GM12878 (cell line): ENCODE measurements at regions not wholly inside any gene's neighbourhood (a gene's known extent, or its start where the extent isn't known, plus 50 kb on each side); places are given as distances from the start of the nearest gene placed in this dataset.

Experiments
- ATAC-seq: fragments of 200-7000 bp; cut with Tn5 transposase; 3 replicates; pipeline ENCODE4 v1.9.1; 2020; ENCODE audit warnings: mild to moderate bottlenecking, moderate library complexity
- BruUV-seq: library from RNA; stranded (reverse); fragments of 400-500 nt; replicated peaks from 2 replicates; lab custom pipeline; 2021; lab: Mats Ljungman, UMichigan
- CTCF ChIA-PET: fragments of 300-600 bp; sonication (Branson Sonifier 250); formaldehyde crosslinking; extraction: SDS; loops from one replicate; lab custom pipeline; 2021; ENCODE audit warnings: inconsistent platforms; lab: Yijun Ruan, JAX
- POLR2A ChIA-PET: fragments of 350-600 bp; formaldehyde crosslinking; extraction: SDS; loops from one replicate; lab custom pipeline; 2021; ENCODE audit warnings: inconsistent platforms; lab: Charles Lee
- RAD21 ChIA-PET: fragments of 300-600 bp; sonication (Branson Sonifier 250); formaldehyde crosslinking; loops from one replicate; lab custom pipeline; 2023; ENCODE audit warnings: antibody characterized with exemption; ENCODE audit not compliant: unreplicated experiment; lab: Charles Lee
- SMC1A ChIA-PET: fragments of 300-600 bp; sonication (Branson Sonifier 250); formaldehyde crosslinking; loops from one replicate; lab custom pipeline; 2023; ENCODE audit not compliant: unreplicated experiment, uncharacterized antibody; lab: Charles Lee
- DNase-seq: peaks from one replicate; pipeline ENCODE4 v3.0.0-alpha.2; 2011; ENCODE audit warnings: low read depth, low spot score
- FAIRE-seq: peaks from 3 replicates; lab custom pipeline; 2011; peaks lifted over from hg19 to GRCh38; lab: Jason Lieb, UNC
- H2AFZ ChIP-seq: 2 replicates; pipeline ENCODE4 v1.6.0; 2011; ENCODE audit warnings: low read depth, low read length, control low read depth; ENCODE audit not compliant: control insufficient read depth
- H3K27ac ChIP-seq: 2 replicates; pipeline ENCODE4 v1.5.1; 2011; ENCODE audit warnings: control low read depth; ENCODE audit not compliant: control insufficient read depth, insufficient read depth
- H3K27me3 ChIP-seq, 2 experiments: replicated peaks in 1 of 2; 2 replicates each; pipeline versions ENCODE4 v1.6.0 to v1.6.1; 2011; ENCODE audit warnings: low read length in 1 of 2; ENCODE audit not compliant: control insufficient read depth in 2 of 2, insufficient read depth in 2 of 2
- H3K36me3 ChIP-seq, 2 experiments: 2 replicates each; pipeline ENCODE4 v1.5.1; 2011; ENCODE audit warnings: low read length in 1 of 2; ENCODE audit not compliant: control insufficient read depth in 2 of 2, insufficient read depth in 2 of 2
- H3K4me1 ChIP-seq: 2 replicates; pipeline ENCODE4 v1.6.1; 2011; ENCODE audit warnings: mild to moderate bottlenecking, low read length, moderate library complexity, mixed read lengths; ENCODE audit not compliant: control insufficient read depth, insufficient read depth
- H3K4me2 ChIP-seq: 2 replicates; pipeline ENCODE4 v1.6.0; 2011; ENCODE audit warnings: control low read depth; ENCODE audit not compliant: control insufficient read depth, insufficient read depth
- H3K4me3 ChIP-seq: fragments of 200-600 bp; sonication (generic); 2 replicates; pipeline ENCODE4 v1.5.1; 2016
- H3K79me2 ChIP-seq: 2 replicates; pipeline ENCODE4 v1.6.0; 2011; ENCODE audit warnings: low read length; ENCODE audit not compliant: control insufficient read depth, insufficient read depth
- H3K9ac ChIP-seq: 2 replicates; pipeline ENCODE4 v1.8.0; 2011; ENCODE audit warnings: low read length, control low read depth, mixed read lengths; ENCODE audit not compliant: control insufficient read depth, insufficient read depth
- H3K9me3 ChIP-seq: replicated peaks from 3 replicates; pipeline ENCODE4 v1.5.1; 2011; ENCODE audit warnings: mild to moderate bottlenecking, low read length; ENCODE audit not compliant: control insufficient read depth, insufficient read depth
- H4K20me1 ChIP-seq: 2 replicates; pipeline ENCODE4 v1.6.0; 2011; ENCODE audit not compliant: control insufficient read depth, insufficient read depth
- BMI1 ChIP-seq: fragments of 450-650 bp; IDR thresholded peaks from 2 replicates; pipeline ENCODE4 v1.6.1; 2016; ENCODE audit warnings: mild to moderate bottlenecking, moderate library complexity, borderline replicate concordance
- CBX3 ChIP-seq: fragments of 200-600 bp; sonication (generic); IDR thresholded peaks from 2 replicates; pipeline ENCODE4 v1.6.1; 2016; ENCODE audit warnings: low read depth, borderline replicate concordance
- CHD4 ChIP-seq: fragments of 200-600 bp; sonication (generic); IDR thresholded peaks from 2 replicates; pipeline ENCODE4 v1.6.1; 2016; ENCODE audit warnings: mild to moderate bottlenecking
- CREB1 ChIP-seq: IDR thresholded peaks from 2 replicates; pipeline ENCODE4 v1.6.1; 2012; ENCODE audit warnings: low read depth, mild to moderate bottlenecking, inconsistent platforms
- DPF2 ChIP-seq: fragments of 450-650 bp; IDR thresholded peaks from 2 replicates; pipeline ENCODE4 v1.6.1; 2017; ENCODE audit warnings: mild to moderate bottlenecking
- MEF2B ChIP-seq: fragments of 450-650 bp; IDR thresholded peaks from 2 replicates; pipeline ENCODE4 v1.6.1; 2018; ENCODE audit warnings: mild to moderate bottlenecking, moderate library complexity; ENCODE audit not compliant: partially characterized antibody, poor library complexity, severe bottlenecking
- MTA3 ChIP-seq: IDR thresholded peaks from 2 replicates; pipeline ENCODE4 v1.6.1; 2012; ENCODE audit warnings: low read length, inconsistent platforms, borderline replicate concordance
- MYC ChIP-seq: IDR thresholded peaks from 2 replicates; pipeline ENCODE4 v1.6.1; 2011; ENCODE audit warnings: mild to moderate bottlenecking, low read length, moderate library complexity, inconsistent platforms; ENCODE audit not compliant: insufficient read depth, insufficient replicate concordance, insufficient read length, severe bottlenecking
- NRF1 ChIP-seq: conservative IDR thresholded peaks from 2 replicates; pipeline ENCODE4 v1.6.1; 2011; ENCODE audit warnings: mild to moderate bottlenecking, low read depth, low read length, improper control_type of control experiment
- RAD21 ChIP-seq: IDR thresholded peaks from 2 replicates; pipeline ENCODE4 v1.6.1; 2011; ENCODE audit warnings: mild to moderate bottlenecking, low read depth, low read length, moderate library complexity; ENCODE audit not compliant: insufficient read depth
- RAD51 ChIP-seq: fragments of 450-650 bp; IDR thresholded peaks from 2 replicates; pipeline ENCODE4 v1.6.1; 2016; ENCODE audit warnings: moderate library complexity, mild to moderate bottlenecking, inconsistent platforms
- SMARCA5 ChIP-seq: fragments of 450-650 bp; IDR thresholded peaks from 2 replicates; pipeline ENCODE4 v1.6.1; 2017; ENCODE audit warnings: mild to moderate bottlenecking
- SREBF1 ChIP-seq: IDR thresholded peaks from 2 replicates; pipeline ENCODE4 v1.6.1; 2012; ENCODE audit warnings: mild to moderate bottlenecking, low read length
- SREBF2 ChIP-seq: IDR thresholded peaks from 2 replicates; pipeline ENCODE4 v1.6.1; 2012; ENCODE audit warnings: mild to moderate bottlenecking, low read length
- WRNIP1 ChIP-seq: IDR thresholded peaks from 2 replicates; pipeline ENCODE4 v1.6.1; 2011; ENCODE audit warnings: low read depth, low read length, improper control_type of control experiment, borderline replicate concordance
- ZNF622 ChIP-seq: fragments of 450-650 bp; IDR thresholded peaks from 2 replicates; pipeline ENCODE4 v1.6.1; 2017; ENCODE audit warnings: mild to moderate bottlenecking, inconsistent platforms
- WGBS: methylation state at CpG from one replicate; pipeline ENCODE4 v1.1.6; 2016; ENCODE audit warnings: low lambda C conversion rate; ENCODE audit not compliant: insufficient replicate concordance, insufficient coverage; ENCODE audit errors: missing lambda C conversion rate; 5-methylcytosine and 5-hydroxymethylcytosine counted together
- in situ Hi-C: fragments of 300-500 bp; cut with MboI; formaldehyde crosslinking; loops from 9 replicates; pipeline ENCODE4 v1.14.3; 2018; ENCODE audit warnings: mixed read lengths
- intact Hi-C: fragments of 100-400 bp; cut with micrococcal nuclease; formaldehyde crosslinking; loops from one replicate; pipeline ENCODE4 v1.14.2; 2022; ENCODE audit not compliant: unreplicated experiment
- TF ChIP-seq, protein P1 (sequence below): IDR thresholded peaks from 2 replicates; pipeline ENCODE4 v1.6.1; 2011; ENCODE audit warnings: borderline replicate concordance, low read depth, mild to moderate bottlenecking, moderate library complexity, mixed read lengths, low read length; ENCODE audit not compliant: insufficient read depth; ENCODE audit errors: extremely low read length
- TF ChIP-seq, protein P2 (sequence below): fragments of 450-650 bp; IDR thresholded peaks from 2 replicates; pipeline ENCODE4 v1.6.1; 2017; ENCODE audit warnings: low read depth, mild to moderate bottlenecking, moderate library complexity

DNA sequence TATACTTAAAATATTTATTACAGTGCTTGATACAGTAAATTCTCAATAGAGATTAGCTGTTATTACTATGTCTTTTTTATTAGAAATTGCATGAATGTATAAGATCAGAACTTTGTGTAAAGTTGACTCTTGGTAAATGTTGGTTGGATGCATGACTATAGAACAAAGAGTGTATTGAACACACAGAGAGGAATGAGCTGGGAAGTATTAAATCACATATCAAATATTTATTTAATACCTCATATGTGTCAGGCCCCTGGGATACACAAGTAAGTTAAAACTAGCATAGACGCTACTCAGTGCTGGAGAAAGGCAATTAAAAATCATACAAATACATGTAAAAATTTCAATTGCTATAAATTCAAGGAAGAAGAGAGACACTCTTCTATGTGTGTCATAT is 550.7 kb upstream of the TLE4 start:
- H4K20me1 ChIP-seq: no peaks in the 10 kb centered on the region
- H3K9ac ChIP-seq: no peak overlapping the region
- H2AFZ ChIP-seq: no peak overlapping the region
- no peak overlapping the region for H3K27ac ChIP-seq
- intact Hi-C loops (no loop called here), in situ Hi-C loops (no loop called here)
- no peak overlapping the region for H3K4me3 ChIP-seq
- DNase-seq (no peak), FAIRE-seq (no peak), ATAC-seq (no peak)
- H3K27me3 ChIP-seq: no peaks in the 10 kb centered on the region
- H3K4me1 ChIP-seq: no peaks in the 10 kb centered on the region
- BruUV-seq: no TSS peak
- TF ChIP-seq MEF2B (no peak), RAD21 (no peak), MYC (no peak)
- TF ChIP-seq, protein P1, sequence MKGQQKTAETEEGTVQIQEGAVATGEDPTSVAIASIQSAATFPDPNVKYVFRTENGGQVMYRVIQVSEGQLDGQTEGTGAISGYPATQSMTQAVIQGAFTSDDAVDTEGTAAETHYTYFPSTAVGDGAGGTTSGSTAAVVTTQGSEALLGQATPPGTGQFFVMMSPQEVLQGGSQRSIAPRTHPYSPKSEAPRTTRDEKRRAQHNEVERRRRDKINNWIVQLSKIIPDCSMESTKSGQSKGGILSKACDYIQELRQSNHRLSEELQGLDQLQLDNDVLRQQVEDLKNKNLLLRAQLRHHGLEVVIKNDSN: no peak
- no peaks in the 10 kb centered on the region for H3K36me3 ChIP-seq
- H3K4me2 ChIP-seq: no peak overlapping the region
- ChIA-PET RAD21 (no interaction called here), CTCF (no interaction called here), POLR2A (no interaction called here), SMC1A (no interaction called here)
- WGBS: 53% methylated on average over 1 of the region's 1 CpG
- no peaks in the 10 kb centered on the region; the same call in 2 of the 3 replicates for H3K9me3 ChIP-seq
- H3K79me2 ChIP-seq: no peaks in the 10 kb centered on the region

- CTCF ChIA-PET: no interaction called here
- H4K20me1 ChIP-seq: no peaks in the 10 kb centered on the region
- FAIRE-seq (no peak), DNase-seq (no peak)
- TF ChIP-seq SREBF2 (no peak), BMI1 (no peak), DPF2 (no peak), SREBF1 (no peak), WRNIP1 (no peak), CREB1 (no peak), CHD4 (no peak), RAD51 (no peak), CBX3 (no peak), NRF1 (no peak), SMARCA5 (no peak), MTA3 (no peak), ZNF622 (no peak)
- TF ChIP-seq, protein P2, sequence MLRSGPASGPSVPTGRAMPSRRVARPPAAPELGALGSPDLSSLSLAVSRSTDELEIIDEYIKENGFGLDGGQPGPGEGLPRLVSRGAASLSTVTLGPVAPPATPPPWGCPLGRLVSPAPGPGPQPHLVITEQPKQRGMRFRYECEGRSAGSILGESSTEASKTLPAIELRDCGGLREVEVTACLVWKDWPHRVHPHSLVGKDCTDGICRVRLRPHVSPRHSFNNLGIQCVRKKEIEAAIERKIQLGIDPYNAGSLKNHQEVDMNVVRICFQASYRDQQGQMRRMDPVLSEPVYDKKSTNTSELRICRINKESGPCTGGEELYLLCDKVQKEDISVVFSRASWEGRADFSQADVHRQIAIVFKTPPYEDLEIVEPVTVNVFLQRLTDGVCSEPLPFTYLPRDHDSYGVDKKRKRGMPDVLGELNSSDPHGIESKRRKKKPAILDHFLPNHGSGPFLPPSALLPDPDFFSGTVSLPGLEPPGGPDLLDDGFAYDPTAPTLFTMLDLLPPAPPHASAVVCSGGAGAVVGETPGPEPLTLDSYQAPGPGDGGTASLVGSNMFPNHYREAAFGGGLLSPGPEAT: no peak
- TF ChIP-seq, all 136 proteins: peak for 0
- Histone ChIP-seq H3K9ac (no peak overlapping the region), H2AFZ (no peak overlapping the region), H3K4me2 (no peak overlapping the region), H3K79me2 (no peaks in the 10 kb centered on the region), H3K27ac (no peak overlapping the region), H3K4me3 (no peak overlapping the region), H3K36me3 (no peaks in the 10 kb centered on the region), H3K4me1 (no peaks in the 10 kb centered on the region), H3K27me3 (no peaks in the 10 kb centered on the region), H3K9me3 (no peaks in the 10 kb centered on the region; the same call in 2 of the 3 replicates)
- intact Hi-C loops (no loop called here), in situ Hi-C loops (no loop called here)
- POLR2A ChIA-PET: no interaction called here
- SMC1A ChIA-PET: no interaction called here
- RAD21 ChIA-PET: no interaction called here
- no TSS peak for BruUV-seq
- ATAC-seq: no peak
- WGBS: 28% methylated on average over 3 of the region's 3 CpGs
Measured at GRCh38 chr9:79023134-79023580, 548.6 kb upstream of the TLE4 start.
